ENCODE measurements at regions not wholly inside any gene's neighbourhood (a gene's known extent, or its start where the extent isn't known, plus 50 kb on each side); places are given as distances from the start of the nearest gene placed in this dataset.

GRCh38 chr5:135718651-135719050, 115.8 kb upstream of the SLC25A48 start:
- Histone ChIP-seq H2AFZ (ENCODE audit: low read depth, low read length) (no peak overlapping the region), H3F3A (ENCODE audit: insufficient read depth, low read length, poor library complexity, severe bottlenecking) (no peaks in the 10 kb centered on the region), H3K79me2 (replicated peaks; ENCODE audit: insufficient read depth, low read length) (no peaks in the 10 kb centered on the region), H4K20me1 (ENCODE audit: insufficient read depth) (no peaks in the 10 kb centered on the region), H3K4me2 (ENCODE audit: low read length) (no peak overlapping the region), H3K27ac (ENCODE audit: low read length) (no peak overlapping the region), H3K9me3 (ENCODE audit: low read length) (no peaks in the 10 kb centered on the region), H3K9me2 (ENCODE audit: insufficient read depth, low read length) (no peaks in the 10 kb centered on the region), H3K9ac (ENCODE audit: low read length) (no peak overlapping the region), H3K36me3 (ENCODE audit: insufficient read depth, low read length) (no peaks in the 10 kb centered on the region), H3K27me3 (ENCODE audit: insufficient read depth, low read depth, low read length) (no peaks in the 10 kb centered on the region), H3K4me3 (ENCODE audit: low read length) (no peak overlapping the region)
- TF ChIP-seq RAD21 (conservative IDR thresholded peaks at IDR 0.05) = no peak

- no peak overlapping the region for H3K4me2 ChIP-seq (ENCODE audit: low read length)
- H2AFZ ChIP-seq (ENCODE audit: low read depth, low read length) = no peak overlapping the region
- H3K9me2 ChIP-seq (ENCODE audit: insufficient read depth, low read length) = no peaks in the 10 kb centered on the region
- H3K4me3 ChIP-seq (ENCODE audit: low read length) = no peak overlapping the region
- H3K9ac ChIP-seq (ENCODE audit: low read length) = no peak overlapping the region
- no peaks in the 10 kb centered on the region for H3K27me3 ChIP-seq (ENCODE audit: insufficient read depth, low read depth, low read length)
- H4K20me1 ChIP-seq (ENCODE audit: insufficient read depth) = no peaks in the 10 kb centered on the region
- no peaks in the 10 kb centered on the region for H3K9me3 ChIP-seq (ENCODE audit: low read length)
- H3K27ac ChIP-seq (ENCODE audit: low read length) = no peak overlapping the region
- no peaks in the 10 kb centered on the region for H3K36me3 ChIP-seq (ENCODE audit: insufficient read depth, low read length)
- TF ChIP-seq SMC3 (conservative IDR thresholded peaks at IDR 0.05; ENCODE audit: poor library complexity) = no peak
- TF ChIP-seq POLR2AphosphoS5 (IDR thresholded peaks at IDR 0.05) = no peak
- no peak for TF ChIP-seq TAF1 (IDR thresholded peaks at IDR 0.05; ENCODE audit: low read depth)
- TF ChIP-seq REST (IDR thresholded peaks at IDR 0.05; ENCODE audit: borderline replicate concordance) = no peak
- TF ChIP-seq EP300 (conservative IDR thresholded peaks at IDR 0.05; ENCODE audit: poor library complexity, severe bottlenecking) = no peak
- no peak for TF ChIP-seq MXI1 (conservative IDR thresholded peaks at IDR 0.05; ENCODE audit: poor library complexity, severe bottlenecking)
- no peaks in the 10 kb centered on the region for H3F3A ChIP-seq (ENCODE audit: insufficient read depth, low read length, poor library complexity, severe bottlenecking)
- H3K79me2 ChIP-seq (replicated peaks; ENCODE audit: insufficient read depth, low read length) = no peaks in the 10 kb centered on the region
Measured at GRCh38 chr5:135718151-135718550, 116.3 kb upstream of the SLC25A48 start.

GRCh38 chr5:135715267-135716055, 119.0 kb upstream of the SLC25A48 start:
- Histone ChIP-seq H3K4me2 (ENCODE audit: low read length) (no peak overlapping the region), H3K4me3 (ENCODE audit: low read length) (no peak overlapping the region), H2AFZ (ENCODE audit: low read depth, low read length) (no peak overlapping the region)

More at GRCh38 chr5:135715267-135716055, 119.0 kb upstream of the SLC25A48 start:
- no peaks in the 10 kb centered on the region for H3K9me3 ChIP-seq (ENCODE audit: low read length)
- H3K36me3 ChIP-seq (ENCODE audit: insufficient read depth, low read length) = no peaks in the 10 kb centered on the region
- H3K9ac ChIP-seq (ENCODE audit: low read length) = no peak overlapping the region
- no peaks in the 10 kb centered on the region for H4K20me1 ChIP-seq (ENCODE audit: insufficient read depth)
- no peak overlapping the region for H3K27ac ChIP-seq (ENCODE audit: low read length)
- H3K79me2 ChIP-seq (replicated peaks; ENCODE audit: insufficient read depth, low read length) = no peaks in the 10 kb centered on the region
- TF ChIP-seq REST (IDR thresholded peaks at IDR 0.05; ENCODE audit: borderline replicate concordance) = no peak
- TF ChIP-seq RAD21 (conservative IDR thresholded peaks at IDR 0.05) = no peak
- TF ChIP-seq EZH2 (IDR thresholded peaks at IDR 0.05; ENCODE audit: borderline replicate concordance, insufficient read depth, low read length, poor library complexity, severe bottlenecking) = no peak
- TF ChIP-seq MXI1 (conservative IDR thresholded peaks at IDR 0.05; ENCODE audit: poor library complexity, severe bottlenecking) = no peak
- TF ChIP-seq CTCF (IDR thresholded peaks at IDR 0.05; ENCODE audit: poor library complexity, severe bottlenecking) = no peak
- no peak for TF ChIP-seq POLR2AphosphoS5 (IDR thresholded peaks at IDR 0.05)
- no peak for TF ChIP-seq EP300 (conservative IDR thresholded peaks at IDR 0.05; ENCODE audit: poor library complexity, severe bottlenecking)
- no peak for TF ChIP-seq TAF1 (IDR thresholded peaks at IDR 0.05; ENCODE audit: low read depth)
- no peak for TF ChIP-seq SMC3 (conservative IDR thresholded peaks at IDR 0.05; ENCODE audit: poor library complexity)
- no peaks in the 10 kb centered on the region for H3K9me2 ChIP-seq (ENCODE audit: insufficient read depth, low read length)
- no peaks in the 10 kb centered on the region for H3K27me3 ChIP-seq (ENCODE audit: insufficient read depth, low read depth, low read length)
- H3F3A ChIP-seq (ENCODE audit: insufficient read depth, low read length, poor library complexity, severe bottlenecking) = no peaks in the 10 kb centered on the region

Measured in neural cell (in vitro differentiated cells).